ENCODE measurements at regions not wholly inside any gene's neighbourhood (a gene's known extent, or its start where the extent isn't known, plus 50 kb on each side); places are given as distances from the start of the nearest gene placed in this dataset.

DNA sequence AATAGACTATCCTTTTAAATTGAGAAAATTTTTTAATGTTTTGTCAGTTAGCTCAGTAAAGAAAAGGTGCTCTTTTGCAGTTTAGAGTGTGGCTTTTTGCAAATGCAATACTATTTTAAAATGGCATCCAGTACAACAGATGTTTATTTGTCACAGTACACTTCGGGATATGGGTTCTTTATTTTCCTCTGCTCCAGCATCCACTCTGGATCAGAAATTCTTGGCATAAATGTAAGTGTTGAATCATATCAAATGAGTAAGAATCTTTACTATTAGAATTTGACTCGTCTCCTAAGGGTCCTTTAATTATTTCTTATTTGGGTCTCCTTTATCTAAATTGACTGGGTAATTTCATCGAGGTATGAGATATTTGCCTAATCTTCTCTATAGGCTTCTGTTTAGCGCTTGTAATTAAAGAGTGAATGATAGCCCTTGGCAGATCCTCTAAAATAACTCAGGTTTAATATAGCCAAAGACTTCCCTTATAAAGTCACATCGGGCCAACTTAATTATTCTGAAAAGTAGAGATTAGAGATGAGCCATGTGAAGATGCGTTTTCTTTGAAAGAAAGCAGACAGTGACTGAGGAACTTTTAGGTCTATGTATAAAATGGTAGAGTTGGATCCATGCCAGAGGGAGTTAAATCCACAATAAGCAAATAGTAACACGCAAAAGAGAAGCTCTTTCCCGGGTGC, 132.7 kb downstream of the CASP12 start:
- TF ChIP-seq, protein P1, sequence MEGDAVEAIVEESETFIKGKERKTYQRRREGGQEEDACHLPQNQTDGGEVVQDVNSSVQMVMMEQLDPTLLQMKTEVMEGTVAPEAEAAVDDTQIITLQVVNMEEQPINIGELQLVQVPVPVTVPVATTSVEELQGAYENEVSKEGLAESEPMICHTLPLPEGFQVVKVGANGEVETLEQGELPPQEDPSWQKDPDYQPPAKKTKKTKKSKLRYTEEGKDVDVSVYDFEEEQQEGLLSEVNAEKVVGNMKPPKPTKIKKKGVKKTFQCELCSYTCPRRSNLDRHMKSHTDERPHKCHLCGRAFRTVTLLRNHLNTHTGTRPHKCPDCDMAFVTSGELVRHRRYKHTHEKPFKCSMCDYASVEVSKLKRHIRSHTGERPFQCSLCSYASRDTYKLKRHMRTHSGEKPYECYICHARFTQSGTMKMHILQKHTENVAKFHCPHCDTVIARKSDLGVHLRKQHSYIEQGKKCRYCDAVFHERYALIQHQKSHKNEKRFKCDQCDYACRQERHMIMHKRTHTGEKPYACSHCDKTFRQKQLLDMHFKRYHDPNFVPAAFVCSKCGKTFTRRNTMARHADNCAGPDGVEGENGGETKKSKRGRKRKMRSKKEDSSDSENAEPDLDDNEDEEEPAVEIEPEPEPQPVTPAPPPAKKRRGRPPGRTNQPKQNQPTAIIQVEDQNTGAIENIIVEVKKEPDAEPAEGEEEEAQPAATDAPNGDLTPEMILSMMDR (IDR thresholded peaks at IDR 0.05; ENCODE audit: insufficient read depth, low read length, poor library complexity, severe bottlenecking): no peak
- TF ChIP-seq EZH2phosphoT487 (conservative IDR thresholded peaks at IDR 0.05; ENCODE audit: low read length): no peak

Measured in SU-DHL-6 (cell line).